ENCODE measurements at regions not wholly inside any gene's neighbourhood (a gene's known extent, or its start where the extent isn't known, plus 50 kb on each side); places are given as distances from the start of the nearest gene placed in this dataset.

DNA sequence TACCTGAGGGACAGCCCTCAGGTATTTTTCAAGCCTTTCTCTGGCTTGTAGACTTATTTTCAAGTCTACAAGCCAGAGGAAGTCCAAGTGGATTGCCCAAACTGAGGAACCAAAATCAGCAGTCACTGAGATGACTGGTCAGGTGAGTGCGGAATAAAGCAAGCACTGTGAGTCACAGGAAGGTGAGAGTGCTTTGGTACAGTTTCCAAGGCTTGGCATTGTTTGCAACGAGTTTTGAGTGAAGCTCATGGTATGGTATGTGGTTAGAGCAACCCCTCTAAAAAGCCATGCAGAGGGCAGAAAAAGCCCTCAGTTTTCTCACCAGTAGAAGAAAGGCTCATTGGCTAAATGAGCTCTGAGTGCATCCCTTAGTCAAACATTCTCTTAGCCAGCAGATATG lies 112.8 kb upstream of the EOLA2 start:
- Mint-ChIP-seq H3K27ac (no peak overlapping the region), H3K4me1 (no peaks in the 10 kb centered on the region), H3K27me3 (peaks cover 0 to 3% of the 10 kb centered on the region in 2 donors), H3K9me3 (peaks cover 0 to under 1% (median 0%) of the 10 kb centered on the region in 8 donors), H3K36me3 (no peaks in the 10 kb centered on the region), H3K4me3 (no peak overlapping the region)
- intact Hi-C loops (cut with micrococcal nuclease) = no loop called here
- Histone ChIP-seq H3K4me1 (ENCODE audit: insufficient read depth, low read length) (no peaks in the 10 kb centered on the region), H3K36me3 (ENCODE audit: insufficient read depth, low read length) (no peaks in the 10 kb centered on the region), H3K9me3 (ENCODE audit: control insufficient read depth in 1 of 2, low read length in 2 of 2) (no peaks in the 10 kb centered on the region), H3K27ac (ENCODE audit: low read depth, low read length) (no peak overlapping the region), H3K4me3 (ENCODE audit: low read length in 2 of 2) (no peak overlapping the region), H3K27me3 (ENCODE audit: insufficient read depth, low read length) (no peaks in the 10 kb centered on the region)
- ChIA-PET CTCF (ENCODE audit: partially characterized antibody) (no interaction called here), POLR2A (ENCODE audit: partially characterized antibody) (no interaction called here)
- no peak for DNase-seq

DNA sequence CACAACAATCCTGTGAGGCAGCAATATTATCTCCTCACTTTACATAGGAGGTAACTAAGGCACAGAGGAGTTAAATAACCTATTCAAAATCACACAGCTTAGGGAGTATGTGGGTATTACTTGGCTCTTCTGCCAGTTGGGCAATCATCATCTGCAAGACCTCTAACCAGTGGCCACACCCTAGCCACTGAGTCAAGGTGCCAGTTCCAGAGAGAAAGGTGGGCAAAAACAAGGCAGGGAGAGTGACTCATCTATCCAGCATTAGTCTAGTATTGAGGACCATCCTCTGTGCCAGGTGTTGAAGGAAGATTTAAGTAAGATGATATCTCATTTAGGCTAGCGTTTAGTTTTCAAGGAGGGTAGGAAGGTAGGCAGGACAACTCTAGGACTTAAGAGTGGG lies 113.9 kb upstream of the EOLA2 start:
- DNase-seq = no peak
- intact Hi-C loops (cut with micrococcal nuclease) = no loop called here
- CTCF ChIA-PET (ENCODE audit: partially characterized antibody) = no interaction called here
- Histone ChIP-seq H3K4me3 (ENCODE audit: low read length in 2 of 2) (no peak overlapping the region), H3K9me3 (ENCODE audit: control insufficient read depth in 1 of 2, low read length in 2 of 2) (no peaks in the 10 kb centered on the region), H3K36me3 (ENCODE audit: insufficient read depth, low read length) (no peaks in the 10 kb centered on the region), H3K4me1 (ENCODE audit: insufficient read depth, low read length) (no peaks in the 10 kb centered on the region), H3K27ac (ENCODE audit: low read depth, low read length) (no peak overlapping the region), H3K27me3 (ENCODE audit: insufficient read depth, low read length) (no peaks in the 10 kb centered on the region)
- H3K36me3 Mint-ChIP-seq = no peaks in the 10 kb centered on the region
- H3K4me3 Mint-ChIP-seq = no peak overlapping the region
- H3K27me3 Mint-ChIP-seq = peaks cover under 1 to 3% of the 10 kb centered on the region in 2 donors
- H3K9me3 Mint-ChIP-seq = no peaks in the 10 kb centered on the region
- no peak overlapping the region for H3K27ac Mint-ChIP-seq
- H3K4me1 Mint-ChIP-seq = no peaks in the 10 kb centered on the region
- POLR2A ChIA-PET (ENCODE audit: partially characterized antibody) = no interaction called here

DNA sequence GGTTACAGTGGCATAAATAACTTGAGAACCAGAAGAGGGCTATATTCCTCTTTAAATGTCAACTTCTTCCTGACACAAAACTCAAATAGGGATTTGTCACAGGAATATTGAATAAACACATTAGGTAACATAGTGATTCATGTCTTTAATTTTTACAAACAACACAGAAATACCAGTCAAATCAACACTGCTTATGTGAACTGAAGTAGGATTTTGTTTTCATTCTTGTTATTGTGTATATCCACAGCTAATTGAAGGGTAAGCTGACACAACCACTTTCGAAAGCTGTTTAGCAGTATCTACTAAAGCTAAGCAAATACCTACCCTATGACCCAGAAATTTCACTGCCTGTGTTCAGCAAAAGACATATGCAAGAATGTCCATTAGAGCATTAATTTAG lies 120.4 kb upstream of the EOLA2 start:
- CTCF ChIA-PET (ENCODE audit: partially characterized antibody) = no interaction called here
- Mint-ChIP-seq H3K27me3 (peaks cover 1 to 7% of the 10 kb centered on the region in 2 donors), H3K36me3 (no peaks in the 10 kb centered on the region), H3K4me1 (no peaks in the 10 kb centered on the region), H3K9me3 (no peaks in the 10 kb centered on the region), H3K4me3 (no peak overlapping the region), H3K27ac (no peak overlapping the region)
- intact Hi-C loops (cut with micrococcal nuclease) = no loop called here
- DNase-seq = no peak
- Histone ChIP-seq H3K4me1 (ENCODE audit: insufficient read depth, low read length) (no peaks in the 10 kb centered on the region), H3K36me3 (ENCODE audit: insufficient read depth, low read length) (no peaks in the 10 kb centered on the region), H3K9me3 (ENCODE audit: control insufficient read depth in 1 of 2, low read length in 2 of 2) (no peaks in the 10 kb centered on the region), H3K27ac (ENCODE audit: low read depth, low read length) (no peak overlapping the region), H3K4me3 (ENCODE audit: low read length in 2 of 2) (no peak overlapping the region), H3K27me3 (ENCODE audit: insufficient read depth, low read length) (no peaks in the 10 kb centered on the region)
- POLR2A ChIA-PET (ENCODE audit: partially characterized antibody) = no interaction called here

- Histone ChIP-seq H3K9me3 (ENCODE audit: control insufficient read depth in 1 of 2, low read length in 2 of 2) (no peaks in the 10 kb centered on the region), H3K36me3 (ENCODE audit: insufficient read depth, low read length) (no peaks in the 10 kb centered on the region), H3K4me3 (ENCODE audit: low read length in 2 of 2) (no peak overlapping the region), H3K27ac (ENCODE audit: low read depth, low read length) (no peak overlapping the region), H3K27me3 (ENCODE audit: insufficient read depth, low read length) (no peaks in the 10 kb centered on the region), H3K4me1 (ENCODE audit: insufficient read depth, low read length) (no peaks in the 10 kb centered on the region)
- POLR2A ChIA-PET (ENCODE audit: partially characterized antibody) = no interaction called here
- Mint-ChIP-seq H3K36me3 (no peaks in the 10 kb centered on the region), H3K4me1 (no peaks in the 10 kb centered on the region), H3K27ac (no peak overlapping the region), H3K4me3 (no peak overlapping the region), H3K9me3 (no peaks in the 10 kb centered on the region), H3K27me3 (peaks cover 2 to 9% of the 10 kb centered on the region in 2 donors)
- intact Hi-C loops (cut with micrococcal nuclease) = no loop called here
- CTCF ChIA-PET (ENCODE audit: partially characterized antibody) = no interaction called here
- DNase-seq = no peak
Observed at GRCh38 chrX:150060406-150060805, 122.1 kb upstream of the EOLA2 start.

GRCh38 chrX:150062292-150063137 lies 124.2 kb upstream of the EOLA2 start:
- Histone ChIP-seq H3K4me1 (ENCODE audit: insufficient read depth, low read length) (no peaks in the 10 kb centered on the region), H3K27ac (ENCODE audit: low read depth, low read length) (no peak overlapping the region), H3K4me3 (ENCODE audit: low read length in 2 of 2) (no peak overlapping the region), H3K27me3 (ENCODE audit: insufficient read depth, low read length) (no peaks in the 10 kb centered on the region), H3K36me3 (ENCODE audit: insufficient read depth, low read length) (no peaks in the 10 kb centered on the region), H3K9me3 (ENCODE audit: control insufficient read depth in 1 of 2, low read length in 2 of 2) (no peaks in the 10 kb centered on the region)
- H3K9me3 Mint-ChIP-seq = no peaks in the 10 kb centered on the region
- H3K27ac Mint-ChIP-seq = peak overlapping the region in 1 of 7 donors; percentile 1
- ChIA-PET POLR2A (ENCODE audit: partially characterized antibody) (no interaction called here), CTCF (ENCODE audit: partially characterized antibody) (no interaction called here)
- no peak for DNase-seq
- H3K36me3 Mint-ChIP-seq = no peaks in the 10 kb centered on the region
- peaks cover 2 to 6% of the 10 kb centered on the region in 2 donors for H3K27me3 Mint-ChIP-seq
- H3K4me1 Mint-ChIP-seq = no peaks in the 10 kb centered on the region
- intact Hi-C loops (cut with micrococcal nuclease) = no loop called here
- H3K4me3 Mint-ChIP-seq = no peak overlapping the region

- H3K4me3 Mint-ChIP-seq = no peak overlapping the region
- no peaks in the 10 kb centered on the region for H3K36me3 ChIP-seq (ENCODE audit: insufficient read depth, low read length)
- no peaks in the 10 kb centered on the region for H3K36me3 Mint-ChIP-seq
- H3K27ac ChIP-seq (ENCODE audit: low read depth, low read length) = no peak overlapping the region
- H3K4me1 Mint-ChIP-seq = no peaks in the 10 kb centered on the region
- intact Hi-C loops (cut with micrococcal nuclease) = no loop called here
- POLR2A ChIA-PET (ENCODE audit: partially characterized antibody) = no interaction called here
- no peaks in the 10 kb centered on the region for H3K27me3 ChIP-seq (ENCODE audit: insufficient read depth, low read length)
- no peak overlapping the region for H3K27ac Mint-ChIP-seq
- no peaks in the 10 kb centered on the region for H3K4me1 ChIP-seq (ENCODE audit: insufficient read depth, low read length)
- CTCF ChIA-PET (ENCODE audit: partially characterized antibody) = no interaction called here
- no peaks in the 10 kb centered on the region for H3K9me3 Mint-ChIP-seq
- no peak overlapping the region for H3K4me3 ChIP-seq (ENCODE audit: low read length in 2 of 2)
- no peaks in the 10 kb centered on the region for H3K9me3 ChIP-seq (ENCODE audit: control insufficient read depth in 1 of 2, low read length in 2 of 2)
- peaks cover 2 to 3% of the 10 kb centered on the region in 2 donors for H3K27me3 Mint-ChIP-seq
- no peak for DNase-seq
Observed at GRCh38 chrX:150063138-150063518, 124.8 kb upstream of the EOLA2 start.

GRCh38 chrX:150063674-150064073 lies 125.4 kb upstream of the EOLA2 start:
- H3K27ac Mint-ChIP-seq = no peak overlapping the region
- no peaks in the 10 kb centered on the region for H3K36me3 Mint-ChIP-seq
- DNase-seq = no peak
- Histone ChIP-seq H3K27ac (ENCODE audit: low read depth, low read length) (no peak overlapping the region), H3K9me3 (ENCODE audit: control insufficient read depth in 1 of 2, low read length in 2 of 2) (no peaks in the 10 kb centered on the region), H3K27me3 (ENCODE audit: insufficient read depth, low read length) (no peaks in the 10 kb centered on the region), H3K4me3 (ENCODE audit: low read length in 2 of 2) (no peak overlapping the region), H3K4me1 (ENCODE audit: insufficient read depth, low read length) (no peaks in the 10 kb centered on the region), H3K36me3 (ENCODE audit: insufficient read depth, low read length) (no peaks in the 10 kb centered on the region)
- no peaks in the 10 kb centered on the region for H3K4me1 Mint-ChIP-seq
- H3K27me3 Mint-ChIP-seq = peaks cover 2 to 3% of the 10 kb centered on the region in 2 donors
- no peaks in the 10 kb centered on the region for H3K9me3 Mint-ChIP-seq
- intact Hi-C loops (cut with micrococcal nuclease) = no loop called here
- H3K4me3 Mint-ChIP-seq = no peak overlapping the region
- ChIA-PET POLR2A (ENCODE audit: partially characterized antibody) (no interaction called here), CTCF (ENCODE audit: partially characterized antibody) (no interaction called here)

DNA sequence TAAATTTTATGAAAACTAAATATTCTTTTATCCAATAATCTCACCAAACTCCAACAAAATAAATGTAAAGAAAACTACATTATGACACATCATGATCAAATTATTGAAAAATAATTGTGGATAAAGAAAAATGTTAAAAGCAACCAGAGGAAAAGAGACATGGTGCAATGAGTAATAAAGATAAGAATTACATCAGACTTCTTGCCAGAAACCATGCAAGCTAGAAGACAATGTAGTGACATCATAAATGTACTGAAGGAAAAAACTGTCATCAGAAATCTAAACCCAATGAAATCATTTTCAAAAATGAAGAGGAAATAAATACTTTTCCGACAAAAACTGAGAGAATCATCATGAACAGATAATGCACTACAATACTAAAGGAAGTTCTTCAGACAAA lies 135.9 kb upstream of the EOLA2 start:
- Histone ChIP-seq H3K27ac (ENCODE audit: low read depth, low read length) (no peak overlapping the region), H3K9me3 (ENCODE audit: control insufficient read depth in 1 of 2, low read length in 2 of 2) (no peaks in the 10 kb centered on the region), H3K4me3 (ENCODE audit: low read length in 2 of 2) (no peak overlapping the region), H3K4me1 (ENCODE audit: insufficient read depth, low read length) (no peaks in the 10 kb centered on the region), H3K27me3 (ENCODE audit: insufficient read depth, low read length) (no peaks in the 10 kb centered on the region), H3K36me3 (ENCODE audit: insufficient read depth, low read length) (no peaks in the 10 kb centered on the region)
- intact Hi-C loops (cut with micrococcal nuclease) = no loop called here
- Mint-ChIP-seq H3K4me1 (no peaks in the 10 kb centered on the region), H3K27me3 (peaks cover 3 to 4% of the 10 kb centered on the region in 2 donors), H3K27ac (no peak overlapping the region), H3K9me3 (peaks cover 0 to 3% (median 0%) of the 10 kb centered on the region in 8 donors), H3K36me3 (no peaks in the 10 kb centered on the region), H3K4me3 (no peak overlapping the region)
- CTCF ChIA-PET (ENCODE audit: partially characterized antibody) = no interaction called here
- POLR2A ChIA-PET (ENCODE audit: partially characterized antibody) = no interaction called here
- no peak for DNase-seq
